PFSK-1 (cell line): ENCODE measurements at regions not wholly inside any gene's neighbourhood (a gene's known extent, or its start where the extent isn't known, plus 50 kb on each side); places are given as distances from the start of the nearest gene placed in this dataset.

Source experiments
- REST ChIP-seq, 2 experiments: IDR thresholded peaks; 2 replicates each; pipeline versions ENCODE4 v1.6.1 to v1.8.0; 2011 to 2012; ENCODE audit warnings: low read depth in 2 of 2, low read length in 2 of 2, control low read depth in 1 of 2, inconsistent platforms in 1 of 2, mild to moderate bottlenecking in 1 of 2, moderate library complexity in 1 of 2; ENCODE audit not compliant: insufficient read depth in 1 of 2
- TAF1 ChIP-seq: IDR thresholded peaks from 2 replicates; pipeline ENCODE4 v1.6.1; 2012; ENCODE audit warnings: low read length, control low read depth, borderline replicate concordance; ENCODE audit not compliant: insufficient read depth

- TF ChIP-seq REST (IDR thresholded peaks at IDR 0.05; ENCODE audit: insufficient read depth in 1 of 2, low read depth in 2 of 2, low read length in 2 of 2): no peak
- TF ChIP-seq TAF1: no peak
Measured at GRCh38 chr22:46044621-46045458, 67.9 kb upstream of the WNT7B start.
